GM21825 (cell line): ENCODE measurements at regions not wholly inside any gene's neighbourhood (a gene's known extent, or its start where the extent isn't known, plus 50 kb on each side); places are given as distances from the start of the nearest gene placed in this dataset.
"Not testable (repeated sequence)": the region's sequence is repeated elsewhere in the genome, so short reads cannot be mapped to it uniquely, and the experiment has no call there.

Source experiments
- ATAC-seq: cut with Tn5 transposase; IDR thresholded peaks from one replicate; pipeline ENCODE4 v1.9.1; 2021; ENCODE audit warnings: mild to moderate bottlenecking, moderate library complexity; ENCODE audit not compliant: unreplicated experiment

- ATAC-seq = no peak
Measured at GRCh38 chr12:84506282-84506681, 406.3 kb downstream of the SLC6A15 start.

- ATAC-seq = no peak
Measured at GRCh38 chr12:84502907-84503787, 409.5 kb downstream of the SLC6A15 start.

GRCh38 chr12:84502180-84502860 is 410.3 kb downstream of the SLC6A15 start:
- no peak for ATAC-seq

GRCh38 chr12:84497819-84498218 is 414.8 kb downstream of the SLC6A15 start:
- ATAC-seq = no peak

GRCh38 chr12:84495711-84496110 is 416.9 kb downstream of the SLC6A15 start:
- no peak for ATAC-seq

GRCh38 chr12:84492351-84492883 is 420.2 kb downstream of the SLC6A15 start:
- ATAC-seq = no peak

- ATAC-seq = no peak
Measured at GRCh38 chr12:84484798-84485197, 427.8 kb downstream of the SLC6A15 start.

GRCh38 chr12:84480803-84481202 is 431.8 kb downstream of the SLC6A15 start:
- ATAC-seq = no peak

- ATAC-seq = no peak
Measured at GRCh38 chr12:84470361-84470760, 442.2 kb downstream of the SLC6A15 start.

- no peak for ATAC-seq
Measured at GRCh38 chr12:84464616-84465015, 448.0 kb downstream of the SLC6A15 start.

- no peak for ATAC-seq
Measured at GRCh38 chr12:84463741-84464495, 448.7 kb downstream of the SLC6A15 start.

GRCh38 chr12:84455598-84455997 is 457.0 kb downstream of the SLC6A15 start:
- ATAC-seq = no peak

GRCh38 chr12:84446478-84446877 is 466.1 kb downstream of the SLC6A15 start:
- ATAC-seq = not testable (repeated sequence)

- ATAC-seq = no peak
Measured at GRCh38 chr12:84436134-84436533, 476.5 kb downstream of the SLC6A15 start.

- ATAC-seq = no peak
Measured at GRCh38 chr12:84435682-84436081, 476.9 kb downstream of the SLC6A15 start.

GRCh38 chr12:84422340-84422739 is 490.3 kb downstream of the SLC6A15 start:
- ATAC-seq = no peak

- no peak for ATAC-seq
Measured at GRCh38 chr12:84421103-84421502, 491.5 kb downstream of the SLC6A15 start.

GRCh38 chr12:84416626-84417025 is 496.0 kb downstream of the SLC6A15 start:
- ATAC-seq = no peak

- ATAC-seq = no peak
Measured at GRCh38 chr12:84415946-84416345, 496.7 kb downstream of the SLC6A15 start.

- ATAC-seq = no peak
Measured at GRCh38 chr12:84413656-84414055, 498.9 kb downstream of the SLC6A15 start.

- no peak for ATAC-seq
Measured at GRCh38 chr12:84412226-84412625, 500.4 kb downstream of the SLC6A15 start.
